CD1c-positive myeloid dendritic cell (primary cell): ENCODE measurements at regions not wholly inside any gene's neighbourhood (a gene's known extent, or its start where the extent isn't known, plus 50 kb on each side); places are given as distances from the start of the nearest gene placed in this dataset.
"Not testable (repeated sequence)": the region's sequence is repeated elsewhere in the genome, so short reads cannot be mapped to it uniquely, and the experiment has no call there.

Experiments used
- DNase-seq: peaks from one replicate; pipeline ENCODE4 v3.0.0-alpha.2; 2016; ENCODE audit errors: extremely low spot score

DNA sequence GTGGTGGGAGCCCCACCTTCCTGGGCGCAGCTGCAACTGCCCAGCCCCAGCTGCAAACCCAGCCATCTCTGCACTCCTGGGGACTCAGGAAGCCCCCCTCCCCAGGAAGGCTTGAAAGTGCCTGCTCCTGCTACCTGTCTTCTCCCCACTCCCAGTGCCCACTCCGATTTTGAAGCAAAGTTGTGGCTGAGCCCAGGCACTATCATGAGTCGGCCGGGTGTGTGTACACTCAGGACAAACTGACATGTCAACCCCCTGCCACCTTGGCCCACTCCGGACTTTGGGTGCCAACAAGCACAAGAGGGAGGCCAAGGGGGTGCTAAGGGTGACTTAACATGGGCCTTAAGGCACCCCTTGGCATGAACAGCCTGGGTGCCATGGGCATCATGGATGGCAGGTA lies 325.5 kb upstream of the PTGER4 start:
- DNase-seq = no peak

DNA sequence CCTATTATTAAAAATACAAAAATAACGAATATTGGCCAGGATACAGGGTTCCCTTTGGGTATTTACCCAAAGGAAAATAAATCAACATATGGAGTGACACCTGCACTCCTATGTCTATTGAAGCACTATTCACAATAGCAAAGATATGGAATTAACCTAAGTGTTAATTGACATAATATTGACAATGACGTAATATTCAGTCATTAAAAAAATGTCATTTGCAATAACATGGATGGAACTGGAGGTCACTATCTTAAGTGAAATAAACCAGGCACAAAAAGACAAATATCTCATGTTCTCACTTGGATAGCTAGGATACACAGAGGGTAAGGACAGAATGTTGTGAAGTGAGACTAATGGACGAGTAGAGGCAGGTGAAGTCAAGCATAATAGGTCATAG lies 326.3 kb upstream of the PTGER4 start:
- DNase-seq = no peak

GRCh38 chr5:40347981-40348725 lies 331.6 kb upstream of the PTGER4 start:
- no peak for DNase-seq

DNA sequence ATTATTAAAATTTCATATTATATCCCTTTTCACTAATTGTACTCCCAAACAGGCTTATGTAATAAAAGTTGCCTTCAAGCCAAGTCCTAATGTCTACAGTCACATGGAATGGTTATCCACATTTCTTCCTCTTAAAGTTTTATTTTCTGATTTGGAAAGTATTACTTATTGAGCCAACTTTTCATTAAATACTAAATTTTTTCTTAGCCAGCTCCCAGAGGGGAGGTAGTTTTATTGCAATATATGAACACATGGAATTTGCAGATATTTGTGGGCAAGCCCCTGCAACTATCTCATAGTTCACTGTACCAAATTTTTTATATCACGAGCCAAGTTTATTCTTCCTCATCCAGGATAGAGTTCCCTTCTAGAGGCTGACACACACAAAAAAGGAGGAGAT lies 332.8 kb upstream of the PTGER4 start:
- no peak for DNase-seq

GRCh38 chr5:40338434-40338833 lies 341.3 kb upstream of the PTGER4 start:
- not testable (repeated sequence) for DNase-seq

DNA sequence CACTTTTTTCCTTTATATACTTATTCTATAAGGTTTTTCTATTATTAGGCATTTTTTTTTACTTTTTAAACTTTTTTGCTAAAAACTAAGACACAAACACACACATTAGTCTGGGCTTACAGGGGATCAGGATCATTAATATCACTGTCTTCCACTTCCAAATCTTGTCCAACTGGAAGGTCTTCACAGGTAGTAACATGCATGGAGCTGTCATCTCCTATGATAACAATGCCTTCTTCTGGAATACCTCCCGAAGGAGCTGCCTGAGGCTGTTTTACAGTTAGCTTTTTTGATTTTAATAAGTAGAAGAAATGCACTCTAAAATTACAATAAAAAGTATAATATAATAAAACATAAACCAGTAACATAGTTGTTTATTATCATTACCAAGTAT lies 345.5 kb upstream of the PTGER4 start:
- no peak for DNase-seq

GRCh38 chr5:40333459-40334241 lies 346.1 kb upstream of the PTGER4 start:
- no peak for DNase-seq

GRCh38 chr5:40332970-40333369 lies 346.7 kb upstream of the PTGER4 start:
- DNase-seq = no peak

DNA sequence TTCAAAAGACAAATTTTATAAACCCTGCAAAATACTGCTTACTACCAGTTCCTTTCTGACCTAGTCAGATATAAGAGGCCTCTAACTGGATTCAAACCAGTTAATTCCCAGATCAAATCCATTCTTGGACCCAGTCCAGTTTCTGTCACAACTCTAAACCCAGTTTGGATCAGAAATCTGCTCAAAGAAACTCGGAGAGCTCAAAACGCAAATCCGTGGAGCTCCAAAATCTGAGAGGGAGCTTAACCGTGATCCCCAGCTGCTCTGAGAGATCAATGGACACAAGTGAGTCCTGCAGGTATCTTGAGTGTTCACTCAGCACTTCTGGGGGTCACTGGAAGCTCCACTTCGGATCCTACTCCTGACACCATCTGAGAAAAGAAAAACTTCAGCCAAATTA lies 348.1 kb upstream of the PTGER4 start:
- no peak for DNase-seq

DNA sequence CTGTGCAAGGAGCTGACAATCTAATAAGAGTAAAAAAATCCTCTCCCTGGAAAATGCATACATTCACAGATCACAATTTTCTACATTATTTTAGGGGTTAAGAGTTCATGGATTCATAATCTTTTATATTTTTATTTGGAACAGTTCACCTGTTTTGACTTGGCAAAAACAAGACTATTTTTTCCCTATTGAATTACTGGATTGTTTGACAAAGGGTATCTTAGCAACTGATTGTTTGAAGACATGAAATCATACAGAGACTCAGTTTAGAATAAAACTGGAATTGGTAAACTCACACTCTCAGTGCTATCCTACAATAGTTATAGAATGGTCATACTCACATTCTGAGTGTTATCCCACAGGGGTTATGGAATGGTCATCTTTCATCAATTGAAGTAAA lies 358.2 kb upstream of the PTGER4 start:
- no peak for DNase-seq

DNA sequence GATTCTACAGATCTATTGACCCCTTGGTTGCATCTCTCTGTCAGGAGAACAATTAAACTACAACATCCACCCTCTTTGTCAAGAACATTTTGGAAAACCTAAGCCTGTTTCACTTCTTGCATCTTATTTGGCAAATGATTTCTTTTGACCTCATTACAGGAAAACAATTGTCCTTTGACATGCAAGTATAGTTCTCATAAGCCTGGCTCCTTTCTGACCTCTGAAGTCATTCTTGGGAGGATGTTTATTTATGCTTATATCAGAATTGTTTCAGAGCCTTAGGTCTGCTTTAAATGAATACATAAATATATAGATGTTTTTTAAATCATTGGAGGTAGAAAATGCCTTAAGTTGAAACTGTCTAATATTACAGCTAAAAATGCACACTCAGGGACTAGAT lies 361.3 kb upstream of the PTGER4 start:
- DNase-seq = no peak

GRCh38 chr5:40317023-40317422 lies 362.7 kb upstream of the PTGER4 start:
- DNase-seq = no peak

DNA sequence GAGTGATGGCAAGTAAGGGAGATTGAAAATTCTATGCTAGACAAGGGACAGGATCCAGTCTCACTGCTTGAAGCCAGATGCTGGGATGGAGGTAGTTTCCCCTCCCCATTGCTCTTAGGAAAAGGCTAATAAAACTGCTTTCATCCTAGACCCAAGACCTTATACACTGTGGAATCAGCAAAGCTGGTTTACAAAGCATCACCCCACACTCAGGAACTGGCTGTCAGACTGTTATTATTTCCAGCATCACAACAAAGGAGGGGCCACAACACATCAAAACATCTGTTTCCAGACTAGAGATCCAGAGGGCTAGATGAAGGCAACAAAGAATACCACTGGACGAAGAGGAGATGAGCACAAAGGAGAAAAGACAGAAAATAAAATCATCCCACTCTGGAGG lies 364.6 kb upstream of the PTGER4 start:
- no peak for DNase-seq

DNA sequence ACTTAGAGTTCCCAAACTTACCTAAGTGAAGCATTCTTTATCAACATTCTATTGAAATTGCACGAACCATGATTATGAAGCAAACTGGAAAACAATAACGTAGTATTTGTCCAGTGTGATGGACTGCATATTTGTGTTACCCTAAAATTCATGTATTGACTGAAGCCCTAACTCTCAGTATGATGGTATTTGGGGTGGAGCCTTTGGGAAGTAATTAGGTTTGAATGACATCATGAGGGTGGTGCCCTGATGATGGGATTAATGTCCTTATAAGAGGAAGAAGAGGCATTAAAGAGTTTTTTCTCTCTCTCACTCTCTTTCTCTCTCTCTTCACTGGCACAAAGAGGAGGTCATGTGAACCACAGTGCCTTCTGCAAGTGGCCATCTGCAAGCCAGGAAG lies 365.4 kb upstream of the PTGER4 start:
- DNase-seq = no peak

GRCh38 chr5:40312205-40312604 lies 367.5 kb upstream of the PTGER4 start:
- DNase-seq = no peak

GRCh38 chr5:40309851-40310250 lies 369.9 kb upstream of the PTGER4 start:
- no peak for DNase-seq

- no peak for DNase-seq
Measured at GRCh38 chr5:40308867-40309266, 370.8 kb upstream of the PTGER4 start.

GRCh38 chr5:40307920-40308319 lies 371.8 kb upstream of the PTGER4 start:
- DNase-seq = no peak

- DNase-seq = no peak
Measured at GRCh38 chr5:40306869-40307487, 372.7 kb upstream of the PTGER4 start.

DNA sequence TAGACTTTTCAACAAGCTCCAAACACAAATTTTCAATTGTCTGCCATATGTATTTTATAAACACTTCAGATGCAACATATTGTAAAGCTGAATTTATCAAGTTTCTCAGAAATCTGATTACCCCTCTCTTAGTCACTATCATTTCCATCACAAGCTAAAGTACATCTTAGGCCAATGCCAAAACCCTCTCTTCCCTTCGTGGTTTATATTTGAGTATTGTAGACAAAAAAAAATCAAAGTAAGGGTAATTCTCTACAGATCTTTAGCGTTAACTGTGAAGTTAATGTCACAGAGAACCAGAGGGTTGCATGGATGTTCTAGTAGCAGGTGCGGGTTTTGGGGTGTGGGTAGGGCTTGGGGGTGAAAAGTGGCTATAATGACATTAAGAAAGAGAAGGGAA lies 387.7 kb upstream of the PTGER4 start:
- no peak for DNase-seq

GRCh38 chr5:40291338-40291737 lies 388.4 kb upstream of the PTGER4 start:
- DNase-seq = no peak

GRCh38 chr5:40288800-40289485 lies 390.8 kb upstream of the PTGER4 start:
- no peak for DNase-seq
